ENCODE measurements at regions not wholly inside any gene's neighbourhood (a gene's known extent, or its start where the extent isn't known, plus 50 kb on each side); places are given as distances from the start of the nearest gene placed in this dataset.
A peak's percentile ranks its signal among the peaks of the same experiment; 100 is the strongest.

DNA sequence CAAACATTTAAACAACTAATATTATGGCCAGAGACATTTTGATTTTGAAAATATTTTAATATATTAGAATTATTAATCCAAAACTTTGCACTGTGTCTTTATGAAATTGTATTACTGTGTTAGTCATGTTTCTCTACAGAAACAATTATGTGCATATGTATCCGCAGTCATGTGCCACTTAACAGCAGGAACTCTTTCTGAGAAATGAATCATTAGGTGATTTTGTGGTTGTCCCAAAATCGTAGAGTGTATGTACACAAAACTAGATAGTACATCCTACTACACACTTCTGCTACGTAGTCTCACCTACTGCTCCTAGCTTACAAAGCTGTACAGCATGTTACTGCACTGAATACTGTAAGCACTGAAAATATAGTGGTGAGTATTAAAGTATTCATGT lies 479.2 kb upstream of the DSEL start:
- Mint-ChIP-seq H3K36me3 (no peaks in the 10 kb centered on the region), H3K4me1 (no peaks in the 10 kb centered on the region), H3K27ac (no peak overlapping the region), H3K4me3 (no peak overlapping the region), H3K27me3 (no peaks in the 10 kb centered on the region), H3K9me3 (ENCODE audit: low read depth) (no peaks in the 10 kb centered on the region)
- CTCF ChIA-PET: no interaction called here
- DNase-seq (no peak), ATAC-seq (no peak)

DNA sequence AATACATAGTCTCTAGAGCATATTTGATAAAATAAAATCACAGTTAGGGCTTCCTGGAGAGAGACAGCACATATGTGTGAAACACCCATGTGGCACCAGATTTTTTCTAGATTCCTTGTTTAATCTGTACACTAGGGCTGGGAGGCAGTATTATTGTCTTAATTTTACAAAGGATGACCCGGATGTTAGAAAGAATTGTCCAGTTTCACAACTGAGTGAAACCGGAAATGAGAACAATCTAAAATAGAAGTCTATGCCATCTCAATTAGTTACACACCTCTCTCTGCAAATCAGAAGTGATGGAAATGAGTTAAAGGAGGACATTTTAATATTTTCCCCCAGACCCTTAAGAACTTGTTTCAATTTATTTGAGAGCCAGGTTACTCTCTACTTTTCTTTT lies 463.7 kb upstream of the DSEL start:
- no peaks in the 10 kb centered on the region for H3K9me3 Mint-ChIP-seq (ENCODE audit: low read depth)
- DNase-seq (no peak), ATAC-seq (no peak)
- H3K4me3 Mint-ChIP-seq: no peak overlapping the region
- H3K36me3 Mint-ChIP-seq: no peaks in the 10 kb centered on the region
- H3K27ac Mint-ChIP-seq: no peak overlapping the region
- H3K27me3 Mint-ChIP-seq: no peaks in the 10 kb centered on the region
- CTCF ChIA-PET: no interaction called here
- no peaks in the 10 kb centered on the region for H3K4me1 Mint-ChIP-seq

DNA sequence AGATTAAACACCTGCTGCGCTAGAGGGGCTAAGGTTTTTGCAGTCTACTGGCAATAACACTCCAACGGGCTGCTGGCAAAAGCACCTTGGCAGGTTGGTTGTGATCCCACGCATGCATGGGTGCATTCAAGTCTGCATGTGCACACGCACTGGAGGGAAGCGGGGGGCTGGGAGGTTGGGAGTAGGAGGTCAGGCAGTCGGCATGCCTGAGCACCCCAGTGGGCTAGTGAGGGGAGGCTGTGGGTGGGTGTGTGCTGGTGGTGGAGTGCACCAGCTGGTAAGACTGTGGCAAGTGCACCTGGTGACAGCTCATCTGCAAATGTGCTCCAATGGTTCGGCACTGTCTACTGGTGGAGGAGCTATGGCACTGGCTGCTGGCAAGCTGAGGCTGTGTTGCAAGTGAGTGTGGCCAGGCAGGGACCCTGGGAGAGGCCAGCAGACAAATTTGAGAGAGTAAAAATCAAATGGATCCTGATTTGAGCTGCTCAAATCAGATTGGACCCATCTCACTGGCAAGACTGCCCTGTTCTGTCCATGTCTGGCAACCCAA lies 460.6 kb upstream of the DSEL start:
- DNase-seq (no peak), ATAC-seq (no peak)
- Mint-ChIP-seq H3K27me3 (no peaks in the 10 kb centered on the region), H3K36me3 (no peaks in the 10 kb centered on the region), H3K4me3 (no peak overlapping the region), H3K9me3 (ENCODE audit: low read depth) (no peaks in the 10 kb centered on the region), H3K27ac (no peak overlapping the region), H3K4me1 (no peaks in the 10 kb centered on the region)
- CTCF ChIA-PET: no interaction called here

DNA sequence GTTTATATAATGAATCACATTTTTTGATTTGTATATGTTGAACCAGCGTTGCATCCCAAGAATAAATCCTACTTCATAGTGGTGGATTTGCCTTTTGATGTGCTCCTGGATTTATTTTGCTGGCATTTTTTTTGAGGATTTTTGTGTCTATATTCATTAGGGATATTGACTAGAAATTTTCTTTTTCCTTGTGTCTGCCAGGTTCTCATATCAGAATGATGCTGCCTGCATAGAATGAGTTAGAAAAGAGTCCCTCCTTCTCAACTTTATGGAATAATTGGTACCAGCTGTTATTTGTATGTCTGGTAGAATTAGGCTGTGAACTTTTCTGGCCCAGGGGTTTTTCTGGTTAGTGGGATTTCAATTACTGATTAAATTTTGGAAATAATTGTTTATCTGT lies 457.4 kb upstream of the DSEL start:
- no peaks in the 10 kb centered on the region for H3K9me3 Mint-ChIP-seq (ENCODE audit: low read depth)
- no peak overlapping the region for H3K4me3 Mint-ChIP-seq
- no peak for DNase-seq
- no peaks in the 10 kb centered on the region for H3K4me1 Mint-ChIP-seq
- H3K36me3 Mint-ChIP-seq: no peaks in the 10 kb centered on the region
- no peak for ATAC-seq
- no peaks in the 10 kb centered on the region for H3K27me3 Mint-ChIP-seq
- CTCF ChIA-PET: no interaction called here
- no peak overlapping the region for H3K27ac Mint-ChIP-seq

DNA sequence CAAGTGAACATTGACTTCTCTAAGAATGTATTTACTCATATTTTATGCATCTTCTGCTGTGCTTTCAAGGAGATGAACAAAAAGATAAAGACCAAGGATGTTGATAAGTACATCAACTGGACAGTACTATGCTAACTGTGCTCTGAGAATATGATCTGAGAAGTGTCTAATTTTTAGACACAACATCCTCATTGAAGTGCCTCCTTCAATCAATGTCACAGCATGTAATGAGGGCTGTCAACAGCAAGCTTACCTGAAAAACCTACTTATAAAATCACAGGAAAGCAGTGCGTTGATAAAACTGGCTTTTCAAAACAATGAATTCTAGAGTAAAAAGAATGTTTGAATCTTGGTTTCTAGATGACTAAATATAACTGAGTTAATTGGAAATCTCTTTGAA lies 452.9 kb upstream of the DSEL start:
- H3K4me1 Mint-ChIP-seq: no peaks in the 10 kb centered on the region
- no peaks in the 10 kb centered on the region for H3K36me3 Mint-ChIP-seq
- H3K4me3 Mint-ChIP-seq: no peak overlapping the region
- no peak for ATAC-seq
- CTCF ChIA-PET: no interaction called here
- H3K27me3 Mint-ChIP-seq: no peaks in the 10 kb centered on the region
- no peaks in the 10 kb centered on the region for H3K9me3 Mint-ChIP-seq (ENCODE audit: low read depth)
- no peak overlapping the region for H3K27ac Mint-ChIP-seq
- no peak for DNase-seq

DNA sequence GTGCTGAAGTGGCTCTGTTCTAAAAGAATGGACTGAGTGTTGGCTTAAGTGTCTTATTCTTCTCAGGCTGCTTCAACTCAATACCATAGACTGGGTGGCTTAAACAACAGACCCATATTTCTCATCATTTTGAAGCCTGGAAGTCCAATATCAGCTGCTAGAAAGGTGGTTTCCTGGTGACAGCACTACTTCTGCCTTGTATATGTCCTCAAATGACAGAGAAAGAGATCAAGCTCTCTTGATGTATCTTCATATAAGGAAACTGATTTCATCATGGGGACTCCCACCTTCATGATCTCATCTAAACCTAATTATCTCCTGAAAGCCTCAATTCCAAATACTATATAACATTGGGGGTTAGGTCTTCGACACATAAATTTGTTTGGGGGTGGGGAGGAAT lies 449.7 kb upstream of the DSEL start:
- Mint-ChIP-seq H3K9me3 (ENCODE audit: low read depth) (no peaks in the 10 kb centered on the region), H3K4me1 (no peaks in the 10 kb centered on the region), H3K27ac (no peak overlapping the region), H3K4me3 (no peak overlapping the region), H3K27me3 (no peaks in the 10 kb centered on the region), H3K36me3 (no peaks in the 10 kb centered on the region)
- ATAC-seq (no peak), DNase-seq (no peak)
- CTCF ChIA-PET: no interaction called here

DNA sequence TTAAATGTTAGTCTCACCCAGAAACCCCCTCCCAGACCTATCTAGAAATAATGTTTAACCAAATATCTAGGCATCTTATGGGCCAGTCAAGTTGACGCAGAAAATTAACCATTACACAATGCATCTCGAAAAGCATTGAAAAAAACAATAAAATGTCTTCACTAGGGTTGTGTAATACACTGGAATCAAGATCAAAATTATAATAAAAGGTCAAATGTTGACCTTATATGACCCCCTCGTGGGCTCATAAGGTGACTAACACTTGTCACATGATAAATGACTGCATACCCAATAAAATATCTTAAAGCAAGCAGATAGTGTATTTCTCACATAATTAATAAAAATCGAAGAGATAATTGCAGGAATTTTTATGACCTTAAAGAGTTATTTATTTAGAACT lies 447.9 kb upstream of the DSEL start:
- Mint-ChIP-seq H3K4me3 (no peak overlapping the region), H3K4me1 (no peaks in the 10 kb centered on the region), H3K27me3 (no peaks in the 10 kb centered on the region), H3K9me3 (ENCODE audit: low read depth) (no peaks in the 10 kb centered on the region), H3K36me3 (no peaks in the 10 kb centered on the region), H3K27ac (no peak overlapping the region)
- ATAC-seq (no peak), DNase-seq (no peak)
- CTCF ChIA-PET: no interaction called here

DNA sequence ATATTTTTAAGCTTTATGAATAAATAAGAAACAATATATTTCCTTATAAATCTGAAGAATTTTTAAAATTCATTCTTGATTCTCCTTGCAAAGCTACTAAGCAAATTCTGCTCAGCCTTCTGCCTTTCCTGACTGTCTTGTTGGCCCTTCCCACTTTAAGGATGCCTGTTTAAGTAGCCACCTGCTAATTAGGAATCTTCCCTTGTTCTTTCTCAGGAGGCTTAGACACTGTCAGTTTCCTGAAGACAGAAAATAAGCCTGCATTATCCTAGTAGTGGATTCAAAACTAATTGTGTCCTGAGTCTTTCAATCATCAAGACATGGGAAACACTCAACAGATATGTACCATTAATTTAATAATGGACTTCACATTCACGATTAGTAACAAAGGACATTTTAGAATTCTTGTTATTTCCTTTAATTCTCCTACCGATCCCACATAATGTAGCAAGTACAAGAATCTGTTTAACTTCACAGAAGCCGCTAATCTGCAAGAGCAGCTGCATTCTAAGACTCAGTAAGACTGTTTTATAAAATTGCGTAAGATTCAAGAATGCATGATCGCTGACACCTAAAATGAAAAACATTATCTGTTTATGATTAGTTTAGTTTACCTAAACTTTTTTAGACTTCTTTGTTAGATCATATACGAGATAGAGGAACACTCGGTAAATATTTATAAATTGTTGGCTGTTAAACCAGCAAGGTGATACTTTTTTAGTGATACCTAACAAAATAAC lies 445.4 kb upstream of the DSEL start:
- H3K4me3 Mint-ChIP-seq: no peak overlapping the region
- H3K27me3 Mint-ChIP-seq: no peaks in the 10 kb centered on the region
- no peaks in the 10 kb centered on the region for H3K36me3 Mint-ChIP-seq
- H3K9me3 Mint-ChIP-seq (ENCODE audit: low read depth): no peaks in the 10 kb centered on the region
- H3K4me1 Mint-ChIP-seq: no peaks in the 10 kb centered on the region
- no peak overlapping the region for H3K27ac Mint-ChIP-seq
- CTCF ChIA-PET: no interaction called here
- no peak for DNase-seq
- no peak for ATAC-seq

DNA sequence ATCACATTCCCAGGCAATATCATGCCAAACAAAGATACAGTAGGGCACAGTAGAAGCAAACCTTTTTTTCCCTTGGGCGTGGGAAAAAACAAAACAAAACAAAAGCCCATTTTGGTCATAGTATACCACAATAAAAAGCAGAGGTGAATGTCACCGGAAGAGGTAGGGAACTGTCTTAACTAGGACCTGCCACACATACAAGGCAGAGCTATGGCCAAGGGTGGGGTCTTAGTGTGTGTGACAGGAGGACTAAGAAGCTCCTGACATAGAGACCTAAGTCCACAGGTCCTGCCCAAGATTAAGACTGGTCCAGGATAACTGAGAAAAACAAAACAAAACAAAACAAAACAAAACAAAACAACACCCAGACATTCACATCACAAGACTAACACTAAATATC lies 441.2 kb upstream of the DSEL start:
- H3K36me3 Mint-ChIP-seq: no peaks in the 10 kb centered on the region
- ATAC-seq: no peak
- H3K4me3 Mint-ChIP-seq: no peak overlapping the region
- CTCF ChIA-PET: no interaction called here
- H3K4me1 Mint-ChIP-seq: no peaks in the 10 kb centered on the region
- H3K9me3 Mint-ChIP-seq (ENCODE audit: low read depth): no peaks in the 10 kb centered on the region
- no peak for DNase-seq
- no peaks in the 10 kb centered on the region for H3K27me3 Mint-ChIP-seq
- no peak overlapping the region for H3K27ac Mint-ChIP-seq

DNA sequence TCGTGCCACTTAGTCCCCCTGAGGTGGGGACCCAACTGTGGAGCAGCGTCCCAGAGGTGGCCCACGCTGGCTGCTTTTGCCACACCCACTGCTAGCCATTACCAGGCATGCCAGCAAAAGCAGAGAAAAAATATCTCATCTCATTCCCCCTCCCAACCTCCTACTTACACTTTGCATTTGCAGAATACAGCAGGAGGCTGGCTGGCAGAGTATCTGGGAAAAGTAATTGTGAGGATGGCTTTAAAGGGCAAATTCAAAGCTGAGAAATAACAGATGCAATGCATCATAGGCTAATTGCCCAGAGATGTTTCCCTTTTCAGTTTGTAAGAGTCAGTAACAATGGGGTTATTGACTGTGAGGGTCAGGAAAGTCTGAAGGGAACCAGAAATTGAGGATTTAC lies 438.1 kb upstream of the DSEL start:
- no peaks in the 10 kb centered on the region for H3K36me3 Mint-ChIP-seq
- ATAC-seq (no peak), DNase-seq (no peak)
- H3K27ac Mint-ChIP-seq: no peak overlapping the region
- no peaks in the 10 kb centered on the region for H3K9me3 Mint-ChIP-seq (ENCODE audit: low read depth)
- no peak overlapping the region for H3K4me3 Mint-ChIP-seq
- no peaks in the 10 kb centered on the region for H3K4me1 Mint-ChIP-seq
- CTCF ChIA-PET: no interaction called here
- H3K27me3 Mint-ChIP-seq: no peaks in the 10 kb centered on the region

DNA sequence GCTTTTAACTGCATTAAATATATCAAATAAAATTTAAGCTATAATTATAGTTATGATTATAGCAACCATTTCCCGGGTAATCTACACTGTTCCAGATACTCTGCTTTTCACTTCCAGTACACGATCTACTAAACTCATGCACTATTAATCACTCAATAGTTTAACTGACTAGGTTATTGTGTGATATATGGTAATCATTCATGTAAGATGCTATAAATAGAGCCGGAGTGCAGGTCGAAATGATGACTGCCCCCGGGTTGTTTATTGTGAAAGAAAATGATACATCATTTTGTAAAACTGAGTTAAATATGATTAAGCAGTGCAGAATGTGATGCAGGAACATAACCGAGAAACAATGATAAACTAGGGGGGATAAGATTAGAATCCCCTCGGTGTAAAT lies 434.6 kb upstream of the DSEL start:
- H3K4me1 Mint-ChIP-seq: no peaks in the 10 kb centered on the region
- no peak overlapping the region for H3K4me3 Mint-ChIP-seq
- ATAC-seq (no peak), DNase-seq (no peak)
- CTCF ChIA-PET: no interaction called here
- no peaks in the 10 kb centered on the region for H3K27me3 Mint-ChIP-seq
- H3K9me3 Mint-ChIP-seq (ENCODE audit: low read depth): no peaks in the 10 kb centered on the region
- no peak overlapping the region for H3K27ac Mint-ChIP-seq
- no peaks in the 10 kb centered on the region for H3K36me3 Mint-ChIP-seq

DNA sequence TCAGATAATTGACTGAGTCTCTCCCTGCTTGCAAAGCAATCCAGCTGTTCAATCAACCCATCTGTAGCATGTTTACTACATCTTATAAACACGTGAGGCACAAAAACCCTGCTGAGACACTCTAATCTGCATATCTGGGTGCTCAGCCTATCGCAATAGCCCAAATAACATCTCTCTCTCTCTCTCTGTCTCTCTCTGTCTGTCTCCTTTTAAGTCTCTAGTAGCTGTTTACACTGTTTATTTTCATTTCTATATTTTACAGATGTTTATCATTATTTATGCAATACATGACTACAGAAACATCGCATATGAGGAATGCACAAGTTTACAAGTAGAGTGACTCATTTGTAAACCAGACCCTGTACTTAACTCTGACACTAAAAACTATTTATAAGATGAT lies 422.1 kb upstream of the DSEL start:
- peaks cover 2% of the 10 kb centered on the region for H3K4me1 Mint-ChIP-seq
- CTCF ChIA-PET: interaction anchor here (1.5 kb wide), 1 partner anchor 42 kb away, joined by 3 read pairs; no protein-coding TSS in a partner anchor
- no peak overlapping the region for H3K4me3 Mint-ChIP-seq
- no peaks in the 10 kb centered on the region for H3K9me3 Mint-ChIP-seq (ENCODE audit: low read depth)
- no peaks in the 10 kb centered on the region for H3K36me3 Mint-ChIP-seq
- ATAC-seq (no peak), DNase-seq (no peak)
- no peak overlapping the region for H3K27ac Mint-ChIP-seq
- H3K27me3 Mint-ChIP-seq: no peaks in the 10 kb centered on the region

DNA sequence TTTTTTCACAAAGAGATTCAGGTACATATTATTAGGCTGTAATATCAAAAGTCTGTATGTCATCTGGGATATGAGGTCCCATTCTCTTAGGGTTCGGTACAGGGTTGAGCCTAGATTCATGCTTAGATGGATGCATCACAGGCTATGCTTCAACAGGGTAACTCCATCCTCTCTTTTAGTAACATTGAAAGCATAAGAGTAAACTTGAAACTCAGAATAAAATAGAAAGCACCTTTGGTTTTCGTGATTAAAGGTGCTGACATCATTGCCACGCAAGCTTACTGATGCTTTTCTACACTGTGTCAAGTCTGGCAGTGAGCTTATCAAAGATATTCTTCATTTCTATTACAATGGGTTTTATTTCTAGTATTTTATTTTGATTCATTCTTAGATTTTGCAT lies 419.1 kb upstream of the DSEL start:
- no peak overlapping the region for H3K4me3 Mint-ChIP-seq
- H3K36me3 Mint-ChIP-seq: no peaks in the 10 kb centered on the region
- no peak overlapping the region for H3K27ac Mint-ChIP-seq
- DNase-seq: no peak
- CTCF ChIA-PET: no interaction called here
- peaks cover 2% of the 10 kb centered on the region for H3K4me1 Mint-ChIP-seq
- no peaks in the 10 kb centered on the region for H3K9me3 Mint-ChIP-seq (ENCODE audit: low read depth)
- no peaks in the 10 kb centered on the region for H3K27me3 Mint-ChIP-seq
- ATAC-seq: peak; percentile 36

DNA sequence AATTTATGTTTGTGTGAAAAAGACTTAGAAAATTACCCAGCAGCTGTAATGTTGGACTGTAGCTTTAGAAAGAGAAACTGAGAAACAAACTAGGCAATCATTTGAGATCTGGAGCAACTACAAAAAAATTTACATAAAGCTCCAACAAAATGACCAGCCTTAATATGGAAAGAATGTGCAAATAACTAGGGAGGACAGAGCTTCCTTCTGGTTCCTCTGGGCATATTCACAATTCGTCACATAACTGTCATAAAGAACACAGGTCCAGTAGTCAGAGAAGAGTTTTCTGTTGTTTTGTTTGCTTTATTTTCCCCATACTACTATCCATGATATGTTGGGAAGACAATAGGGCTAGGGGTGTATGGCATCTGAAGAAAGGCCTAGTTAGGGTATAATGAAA lies 416.8 kb upstream of the DSEL start:
- H3K9me3 Mint-ChIP-seq (ENCODE audit: low read depth): no peaks in the 10 kb centered on the region
- no peak for DNase-seq
- H3K27me3 Mint-ChIP-seq: no peaks in the 10 kb centered on the region
- no peak overlapping the region for H3K4me3 Mint-ChIP-seq
- CTCF ChIA-PET: no interaction called here
- H3K4me1 Mint-ChIP-seq: peaks cover 2% of the 10 kb centered on the region
- no peak overlapping the region for H3K27ac Mint-ChIP-seq
- no peaks in the 10 kb centered on the region for H3K36me3 Mint-ChIP-seq
- no peak for ATAC-seq

DNA sequence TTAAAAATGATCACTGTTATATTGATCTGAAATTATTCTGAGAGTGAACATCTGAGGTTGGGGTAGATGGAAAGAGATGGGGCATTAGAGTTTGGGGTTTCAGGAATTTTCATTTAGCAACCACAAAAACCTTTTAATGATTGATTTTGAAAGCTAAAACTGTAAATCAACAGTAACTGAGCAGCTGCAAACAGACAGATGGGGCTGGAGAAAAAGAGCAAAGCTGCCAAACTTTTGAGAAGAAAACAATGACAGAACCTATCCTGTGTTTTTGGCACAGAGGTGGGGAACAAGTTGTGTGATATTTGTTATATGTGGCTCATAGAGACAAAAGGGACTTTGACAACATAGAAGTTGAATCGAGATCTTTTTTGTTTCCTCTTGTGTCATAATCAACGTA lies 415.8 kb upstream of the DSEL start:
- H3K4me3 Mint-ChIP-seq: no peak overlapping the region
- DNase-seq (no peak), ATAC-seq (no peak)
- no peaks in the 10 kb centered on the region for H3K9me3 Mint-ChIP-seq (ENCODE audit: low read depth)
- H3K27ac Mint-ChIP-seq: no peak overlapping the region
- peaks cover 2% of the 10 kb centered on the region for H3K4me1 Mint-ChIP-seq
- CTCF ChIA-PET: interaction anchor here (0.6 kb wide), 1 partner anchor 423 kb away, joined by 3 read pairs; no protein-coding TSS in a partner anchor
- no peaks in the 10 kb centered on the region for H3K36me3 Mint-ChIP-seq
- H3K27me3 Mint-ChIP-seq: no peaks in the 10 kb centered on the region

All from activated CD8-positive, alpha-beta memory T cell treated with anti-CD3 and anti-CD28 coated beads, Interleukin-2, amount 10 ng/mL, durations not matched to agents 7 days and 5 days (primary cell).